ENCODE measurements at regions not wholly inside any gene's neighbourhood (a gene's known extent, or its start where the extent isn't known, plus 50 kb on each side); places are given as distances from the start of the nearest gene placed in this dataset.

DNA sequence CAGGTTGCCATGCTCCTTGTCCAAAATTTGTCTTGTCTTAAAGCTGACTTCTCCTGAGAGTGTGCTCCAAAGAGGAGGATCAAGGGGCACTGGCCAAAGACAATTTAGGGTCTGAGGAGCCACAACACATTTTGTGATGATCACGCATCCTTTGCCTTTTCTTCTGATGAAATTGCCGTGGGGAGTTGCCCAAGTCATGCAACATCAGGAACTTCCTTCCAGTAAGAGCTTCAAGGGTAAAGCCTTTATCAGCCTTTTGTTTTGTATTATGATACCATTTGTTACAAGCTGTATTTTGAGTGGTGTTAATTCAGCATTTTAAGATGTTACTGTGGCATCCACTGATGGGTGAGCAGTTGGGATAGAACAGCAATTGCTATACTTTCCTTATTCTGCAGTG is 131.2 kb upstream of the MKI67 start:
- H3K9ac ChIP-seq (ENCODE audit: low read length): no peak overlapping the region
- no peaks in the 10 kb centered on the region for H3K9me2 ChIP-seq (ENCODE audit: insufficient read depth, low read length)
- H3K9me3 ChIP-seq (ENCODE audit: low read length): no peaks in the 10 kb centered on the region
- no peaks in the 10 kb centered on the region for H3K36me3 ChIP-seq (ENCODE audit: insufficient read depth, low read length)
- H3F3A ChIP-seq (ENCODE audit: insufficient read depth, low read length, poor library complexity, severe bottlenecking): no peaks in the 10 kb centered on the region
- TF ChIP-seq, protein P1, sequence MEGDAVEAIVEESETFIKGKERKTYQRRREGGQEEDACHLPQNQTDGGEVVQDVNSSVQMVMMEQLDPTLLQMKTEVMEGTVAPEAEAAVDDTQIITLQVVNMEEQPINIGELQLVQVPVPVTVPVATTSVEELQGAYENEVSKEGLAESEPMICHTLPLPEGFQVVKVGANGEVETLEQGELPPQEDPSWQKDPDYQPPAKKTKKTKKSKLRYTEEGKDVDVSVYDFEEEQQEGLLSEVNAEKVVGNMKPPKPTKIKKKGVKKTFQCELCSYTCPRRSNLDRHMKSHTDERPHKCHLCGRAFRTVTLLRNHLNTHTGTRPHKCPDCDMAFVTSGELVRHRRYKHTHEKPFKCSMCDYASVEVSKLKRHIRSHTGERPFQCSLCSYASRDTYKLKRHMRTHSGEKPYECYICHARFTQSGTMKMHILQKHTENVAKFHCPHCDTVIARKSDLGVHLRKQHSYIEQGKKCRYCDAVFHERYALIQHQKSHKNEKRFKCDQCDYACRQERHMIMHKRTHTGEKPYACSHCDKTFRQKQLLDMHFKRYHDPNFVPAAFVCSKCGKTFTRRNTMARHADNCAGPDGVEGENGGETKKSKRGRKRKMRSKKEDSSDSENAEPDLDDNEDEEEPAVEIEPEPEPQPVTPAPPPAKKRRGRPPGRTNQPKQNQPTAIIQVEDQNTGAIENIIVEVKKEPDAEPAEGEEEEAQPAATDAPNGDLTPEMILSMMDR (IDR thresholded peaks at IDR 0.05; ENCODE audit: poor library complexity, severe bottlenecking): no peak
- TF ChIP-seq MXI1 (conservative IDR thresholded peaks at IDR 0.05; ENCODE audit: poor library complexity, severe bottlenecking) (no peak), RAD21 (conservative IDR thresholded peaks at IDR 0.05) (no peak), TAF1 (IDR thresholded peaks at IDR 0.05; ENCODE audit: low read depth) (no peak), SMC3 (conservative IDR thresholded peaks at IDR 0.05; ENCODE audit: poor library complexity) (no peak), EP300 (conservative IDR thresholded peaks at IDR 0.05; ENCODE audit: poor library complexity, severe bottlenecking) (no peak), POLR2AphosphoS5 (IDR thresholded peaks at IDR 0.05) (no peak), EZH2 (IDR thresholded peaks at IDR 0.05; ENCODE audit: borderline replicate concordance, insufficient read depth, low read length, poor library complexity, severe bottlenecking) (no peak)
- TF ChIP-seq, protein P2, sequence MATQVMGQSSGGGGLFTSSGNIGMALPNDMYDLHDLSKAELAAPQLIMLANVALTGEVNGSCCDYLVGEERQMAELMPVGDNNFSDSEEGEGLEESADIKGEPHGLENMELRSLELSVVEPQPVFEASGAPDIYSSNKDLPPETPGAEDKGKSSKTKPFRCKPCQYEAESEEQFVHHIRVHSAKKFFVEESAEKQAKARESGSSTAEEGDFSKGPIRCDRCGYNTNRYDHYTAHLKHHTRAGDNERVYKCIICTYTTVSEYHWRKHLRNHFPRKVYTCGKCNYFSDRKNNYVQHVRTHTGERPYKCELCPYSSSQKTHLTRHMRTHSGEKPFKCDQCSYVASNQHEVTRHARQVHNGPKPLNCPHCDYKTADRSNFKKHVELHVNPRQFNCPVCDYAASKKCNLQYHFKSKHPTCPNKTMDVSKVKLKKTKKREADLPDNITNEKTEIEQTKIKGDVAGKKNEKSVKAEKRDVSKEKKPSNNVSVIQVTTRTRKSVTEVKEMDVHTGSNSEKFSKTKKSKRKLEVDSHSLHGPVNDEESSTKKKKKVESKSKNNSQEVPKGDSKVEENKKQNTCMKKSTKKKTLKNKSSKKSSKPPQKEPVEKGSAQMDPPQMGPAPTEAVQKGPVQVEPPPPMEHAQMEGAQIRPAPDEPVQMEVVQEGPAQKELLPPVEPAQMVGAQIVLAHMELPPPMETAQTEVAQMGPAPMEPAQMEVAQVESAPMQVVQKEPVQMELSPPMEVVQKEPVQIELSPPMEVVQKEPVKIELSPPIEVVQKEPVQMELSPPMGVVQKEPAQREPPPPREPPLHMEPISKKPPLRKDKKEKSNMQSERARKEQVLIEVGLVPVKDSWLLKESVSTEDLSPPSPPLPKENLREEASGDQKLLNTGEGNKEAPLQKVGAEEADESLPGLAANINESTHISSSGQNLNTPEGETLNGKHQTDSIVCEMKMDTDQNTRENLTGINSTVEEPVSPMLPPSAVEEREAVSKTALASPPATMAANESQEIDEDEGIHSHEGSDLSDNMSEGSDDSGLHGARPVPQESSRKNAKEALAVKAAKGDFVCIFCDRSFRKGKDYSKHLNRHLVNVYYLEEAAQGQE (IDR thresholded peaks at IDR 0.05; ENCODE audit: borderline replicate concordance): no peak
- no peak overlapping the region for H2AFZ ChIP-seq (ENCODE audit: low read depth, low read length)
- no peak overlapping the region for H3K4me3 ChIP-seq (ENCODE audit: low read length)
- H3K79me2 ChIP-seq (replicated peaks; ENCODE audit: insufficient read depth, low read length): no peaks in the 10 kb centered on the region
- H3K27me3 ChIP-seq (ENCODE audit: insufficient read depth, low read depth, low read length): no peaks in the 10 kb centered on the region
- H4K20me1 ChIP-seq (ENCODE audit: insufficient read depth): no peaks in the 10 kb centered on the region
- no peak overlapping the region for H3K4me2 ChIP-seq (ENCODE audit: low read length)
- no peak overlapping the region for H3K27ac ChIP-seq (ENCODE audit: low read length)

DNA sequence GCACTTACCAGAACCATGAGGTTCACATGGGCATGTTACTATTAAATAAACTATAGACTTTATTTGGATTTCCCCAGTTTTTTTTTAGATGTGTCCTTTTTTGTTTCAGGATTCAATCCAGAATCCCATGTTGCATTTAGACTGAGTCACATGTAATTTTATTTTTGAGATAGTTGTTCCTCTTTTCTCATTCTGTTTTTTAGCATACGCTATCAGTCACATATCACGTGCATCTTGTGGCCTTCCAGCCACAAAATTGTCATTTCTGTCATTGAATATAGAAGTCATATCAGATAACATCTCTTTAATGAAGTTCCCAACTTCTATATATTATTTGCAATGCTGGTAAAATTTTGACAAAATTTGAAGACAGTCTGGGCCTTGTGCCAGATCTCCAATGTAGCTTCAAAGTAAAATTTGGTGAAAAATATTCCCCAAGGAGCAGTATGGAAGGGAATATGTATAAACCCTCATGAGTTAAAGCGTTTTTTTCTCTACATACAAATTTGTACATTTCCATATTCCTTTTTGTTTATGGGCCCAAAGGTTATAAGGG is 132.3 kb upstream of the MKI67 start:
- no peaks in the 10 kb centered on the region for H4K20me1 ChIP-seq (ENCODE audit: insufficient read depth)
- no peaks in the 10 kb centered on the region for H3F3A ChIP-seq (ENCODE audit: insufficient read depth, low read length, poor library complexity, severe bottlenecking)
- no peaks in the 10 kb centered on the region for H3K36me3 ChIP-seq (ENCODE audit: insufficient read depth, low read length)
- H3K9me2 ChIP-seq (ENCODE audit: insufficient read depth, low read length): no peaks in the 10 kb centered on the region
- no peak overlapping the region for H2AFZ ChIP-seq (ENCODE audit: low read depth, low read length)
- TF ChIP-seq SMC3 (conservative IDR thresholded peaks at IDR 0.05; ENCODE audit: poor library complexity) (no peak), RAD21 (conservative IDR thresholded peaks at IDR 0.05) (no peak), POLR2AphosphoS5 (IDR thresholded peaks at IDR 0.05) (no peak), EP300 (conservative IDR thresholded peaks at IDR 0.05; ENCODE audit: poor library complexity, severe bottlenecking) (no peak), EZH2 (IDR thresholded peaks at IDR 0.05; ENCODE audit: borderline replicate concordance, insufficient read depth, low read length, poor library complexity, severe bottlenecking) (no peak), TAF1 (IDR thresholded peaks at IDR 0.05; ENCODE audit: low read depth) (no peak), MXI1 (conservative IDR thresholded peaks at IDR 0.05; ENCODE audit: poor library complexity, severe bottlenecking) (no peak)
- TF ChIP-seq, protein P2 (IDR thresholded peaks at IDR 0.05; ENCODE audit: borderline replicate concordance): no peak
- TF ChIP-seq, protein P1 (IDR thresholded peaks at IDR 0.05; ENCODE audit: poor library complexity, severe bottlenecking): no peak
- H3K4me2 ChIP-seq (ENCODE audit: low read length): no peak overlapping the region
- no peak overlapping the region for H3K9ac ChIP-seq (ENCODE audit: low read length)
- H3K27ac ChIP-seq (ENCODE audit: low read length): no peak overlapping the region
- no peak overlapping the region for H3K4me3 ChIP-seq (ENCODE audit: low read length)
- no peaks in the 10 kb centered on the region for H3K27me3 ChIP-seq (ENCODE audit: insufficient read depth, low read depth, low read length)
- H3K9me3 ChIP-seq (ENCODE audit: low read length): no peaks in the 10 kb centered on the region
- no peaks in the 10 kb centered on the region for H3K79me2 ChIP-seq (replicated peaks; ENCODE audit: insufficient read depth, low read length)
